Activated T-helper 17 cell treated with anti-CD3 and anti-CD28 coated beads, Interleukin-2, amount 50 U/mL, for 72 hours (primary cell): ENCODE measurements at regions not wholly inside any gene's neighbourhood (a gene's known extent, or its start where the extent isn't known, plus 50 kb on each side); places are given as distances from the start of the nearest gene placed in this dataset.
"Not testable (repeated sequence)": the region's sequence is repeated elsewhere in the genome, so short reads cannot be mapped to it uniquely, and the experiment has no call there.

Source experiments
- ATAC-seq: fragments of 150-1000 bp; cut with Tn5 transposase; replicated peaks from 2 replicates; pipeline ENCODE4 v1.10.0; 2021; ENCODE audit warnings: mild to moderate bottlenecking, moderate library complexity
- H3K27ac Mint-ChIP-seq: one replicate; pipeline ENCODE4 v1.8.0; 2022; ENCODE audit warnings: mixed read lengths
- H3K27me3 Mint-ChIP-seq: one replicate; pipeline ENCODE4 v1.8.0; 2022; ENCODE audit warnings: mixed read lengths
- H3K36me3 Mint-ChIP-seq: one replicate; pipeline ENCODE4 v1.8.0; 2022; ENCODE audit warnings: low read depth, mild to moderate bottlenecking, mixed read lengths
- H3K4me1 Mint-ChIP-seq: one replicate; pipeline ENCODE4 v1.8.0; 2022; ENCODE audit warnings: mixed read lengths
- H3K4me3 Mint-ChIP-seq: one replicate; pipeline ENCODE4 v1.8.0; 2022; ENCODE audit warnings: mild to moderate bottlenecking, mixed read lengths
- H3K9me3 Mint-ChIP-seq: one replicate; pipeline ENCODE4 v1.8.0; 2022; ENCODE audit warnings: mixed read lengths

DNA sequence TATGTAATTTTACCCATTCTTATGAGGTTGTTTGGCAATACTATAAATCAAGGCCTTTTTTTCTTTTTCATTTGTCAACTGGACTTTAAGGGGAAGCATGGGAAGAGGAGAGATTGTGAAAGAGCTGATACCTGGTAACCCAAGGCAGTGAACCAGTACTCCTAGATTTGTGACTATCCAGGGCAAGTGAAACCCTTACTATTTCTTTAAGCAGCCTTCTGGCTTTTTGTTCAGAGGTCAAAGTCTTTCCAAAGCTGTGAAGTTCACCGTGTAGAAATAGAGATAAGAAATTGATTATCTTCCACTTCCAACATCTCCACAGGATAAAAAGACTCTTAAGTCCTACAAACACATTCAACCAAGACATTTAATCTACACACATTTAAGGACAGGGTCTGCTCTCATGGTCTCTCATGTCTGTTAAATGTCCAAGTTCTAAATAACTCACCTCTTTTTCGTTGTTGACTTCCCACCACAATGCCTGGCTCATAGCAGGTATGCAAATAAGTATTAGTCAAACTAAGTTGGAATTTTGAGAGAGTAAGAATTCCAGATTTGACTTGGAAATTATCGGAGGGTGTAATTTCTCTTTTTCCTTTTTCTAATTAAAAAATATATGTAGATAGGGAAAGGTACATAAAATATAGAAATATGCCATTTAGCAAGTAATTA lies 485.8 kb downstream of the STK39 start:
- no peak for ATAC-seq
- H3K9me3 Mint-ChIP-seq, result no peaks in the 10 kb centered on the region
- H3K4me1 Mint-ChIP-seq, result no peaks in the 10 kb centered on the region
- no peaks in the 10 kb centered on the region for H3K36me3 Mint-ChIP-seq
- H3K27me3 Mint-ChIP-seq, result peaks cover 3% of the 10 kb centered on the region
- no peak overlapping the region for H3K27ac Mint-ChIP-seq
- H3K4me3 Mint-ChIP-seq, result no peak overlapping the region

DNA sequence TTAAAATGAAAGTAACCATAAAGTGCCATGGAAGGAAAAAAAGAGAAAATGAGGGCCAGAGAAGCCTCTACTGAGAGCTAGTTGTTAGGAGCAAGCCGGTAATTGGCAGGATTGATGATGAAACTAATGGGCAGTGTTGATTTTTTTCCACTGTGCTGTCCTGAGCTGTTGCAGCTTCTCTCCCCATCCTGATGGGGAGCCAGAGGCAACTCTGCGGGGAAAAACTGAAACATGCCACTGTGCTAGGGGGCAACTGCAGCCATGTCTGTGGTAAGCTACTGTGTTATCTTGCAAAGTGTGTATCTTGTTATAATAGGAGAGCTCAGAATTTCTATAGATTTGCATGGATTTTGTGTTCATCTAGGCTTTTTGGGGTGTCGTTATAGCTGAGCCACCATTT lies 487.9 kb downstream of the STK39 start:
- no peak overlapping the region for H3K27ac Mint-ChIP-seq
- no peaks in the 10 kb centered on the region for H3K9me3 Mint-ChIP-seq
- ATAC-seq, result no peak
- H3K4me1 Mint-ChIP-seq, result no peaks in the 10 kb centered on the region
- no peaks in the 10 kb centered on the region for H3K36me3 Mint-ChIP-seq
- H3K27me3 Mint-ChIP-seq, result peaks cover 3% of the 10 kb centered on the region
- no peak overlapping the region for H3K4me3 Mint-ChIP-seq

DNA sequence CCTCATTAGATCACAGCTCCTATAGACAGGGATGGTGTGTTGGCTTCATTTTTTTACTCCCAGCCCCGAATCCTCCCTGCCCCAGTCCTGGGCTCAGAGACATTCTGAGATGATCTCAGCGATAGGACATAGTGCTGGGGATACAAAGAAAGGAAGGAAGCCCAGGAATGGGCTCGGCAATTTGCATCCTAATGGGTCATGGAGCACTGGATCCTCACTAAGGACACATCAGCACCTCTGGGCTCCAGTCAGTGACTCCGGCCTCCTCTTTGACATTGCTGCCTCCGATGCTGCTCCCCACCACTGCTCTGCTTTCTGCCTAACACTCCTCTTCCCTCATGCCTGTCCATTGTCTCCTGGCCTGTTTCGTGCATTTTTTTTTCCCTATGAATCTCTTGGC lies 489.1 kb downstream of the STK39 start:
- Mint-ChIP-seq H3K27ac (no peak overlapping the region), H3K9me3 (no peaks in the 10 kb centered on the region), H3K4me1 (no peaks in the 10 kb centered on the region), H3K4me3 (no peak overlapping the region), H3K36me3 (no peaks in the 10 kb centered on the region), H3K27me3 (peaks cover 3% of the 10 kb centered on the region)
- no peak for ATAC-seq

- no peak for ATAC-seq
- H3K27ac Mint-ChIP-seq, result no peak overlapping the region
- no peaks in the 10 kb centered on the region for H3K9me3 Mint-ChIP-seq
- no peak overlapping the region for H3K4me3 Mint-ChIP-seq
- no peaks in the 10 kb centered on the region for H3K4me1 Mint-ChIP-seq
- H3K36me3 Mint-ChIP-seq, result no peaks in the 10 kb centered on the region
- peaks cover 3% of the 10 kb centered on the region for H3K27me3 Mint-ChIP-seq
These were observed 490.9 kb downstream of the STK39 start for GRCh38 chr2:167756446-167756845.

GRCh38 chr2:167753142-167753541 lies 494.3 kb downstream of the STK39 start:
- no peaks in the 10 kb centered on the region for H3K4me1 Mint-ChIP-seq
- ATAC-seq, result no peak
- no peaks in the 10 kb centered on the region for H3K9me3 Mint-ChIP-seq

DNA sequence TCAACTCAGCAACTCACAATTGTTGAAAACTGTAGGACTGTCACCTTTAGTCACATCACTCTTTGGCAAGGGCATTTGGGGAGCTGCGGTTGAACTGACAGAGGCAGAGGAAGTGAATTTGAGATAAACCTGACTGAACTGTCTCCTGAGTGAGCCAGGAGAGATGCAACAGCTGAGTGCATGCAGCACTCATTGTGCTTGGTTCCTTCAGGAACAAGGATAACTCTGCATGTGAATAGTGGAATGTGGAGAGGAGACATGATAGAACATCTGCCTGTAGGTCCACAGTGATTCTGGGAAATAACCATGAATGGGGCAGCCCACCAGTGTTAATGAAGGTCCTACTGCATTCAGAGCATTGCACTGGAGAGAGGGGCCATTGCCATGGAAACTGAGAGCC lies 494.7 kb downstream of the STK39 start:
- no peak overlapping the region for H3K4me3 Mint-ChIP-seq
- H3K27me3 Mint-ChIP-seq, result peaks cover 2% of the 10 kb centered on the region
- ATAC-seq, result no peak
- H3K36me3 Mint-ChIP-seq, result no peaks in the 10 kb centered on the region
- H3K27ac Mint-ChIP-seq, result no peak overlapping the region
- H3K4me1 Mint-ChIP-seq, result no peaks in the 10 kb centered on the region
- no peaks in the 10 kb centered on the region for H3K9me3 Mint-ChIP-seq

More at GRCh38 chr2:167753142-167753541, 494.3 kb downstream of the STK39 start:
- Mint-ChIP-seq H3K36me3 (no peaks in the 10 kb centered on the region), H3K4me3 (no peak overlapping the region), H3K27ac (no peak overlapping the region), H3K27me3 (peaks cover 6% of the 10 kb centered on the region)

DNA sequence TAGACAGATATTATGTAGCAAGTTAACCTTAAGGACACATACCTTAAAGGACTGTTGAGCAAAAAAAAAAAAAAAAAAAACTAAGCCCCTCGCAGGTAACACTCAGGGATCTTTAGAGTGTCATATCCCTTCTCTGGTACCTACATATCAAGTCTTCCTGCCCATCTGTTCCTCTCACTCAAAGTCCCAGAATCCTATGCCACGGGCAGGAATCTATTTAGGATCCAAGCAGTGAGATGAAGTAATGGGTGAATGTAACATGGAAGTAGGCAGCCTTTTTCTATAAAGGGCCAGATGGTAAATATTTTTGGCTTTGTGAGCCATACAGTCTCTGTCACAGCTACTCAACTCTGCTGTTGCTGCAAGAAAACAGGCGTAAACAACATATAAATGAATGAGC lies 496.7 kb downstream of the STK39 start:
- H3K4me1 Mint-ChIP-seq, result no peaks in the 10 kb centered on the region
- no peaks in the 10 kb centered on the region for H3K36me3 Mint-ChIP-seq
- no peak overlapping the region for H3K4me3 Mint-ChIP-seq
- no peak overlapping the region for H3K27ac Mint-ChIP-seq
- no peak for ATAC-seq
- no peaks in the 10 kb centered on the region for H3K9me3 Mint-ChIP-seq
- peaks cover 11% of the 10 kb centered on the region for H3K27me3 Mint-ChIP-seq

GRCh38 chr2:167749660-167750059 lies 497.7 kb downstream of the STK39 start:
- no peaks in the 10 kb centered on the region for H3K36me3 Mint-ChIP-seq
- H3K9me3 Mint-ChIP-seq, result no peaks in the 10 kb centered on the region
- no peak overlapping the region for H3K27ac Mint-ChIP-seq
- no peak overlapping the region for H3K4me3 Mint-ChIP-seq
- H3K4me1 Mint-ChIP-seq, result no peaks in the 10 kb centered on the region
- H3K27me3 Mint-ChIP-seq, result peaks cover 16% of the 10 kb centered on the region
- no peak for ATAC-seq

GRCh38 chr2:167749016-167749415 lies 498.4 kb downstream of the STK39 start:
- Mint-ChIP-seq H3K27me3 (peaks cover 16% of the 10 kb centered on the region), H3K4me1 (no peaks in the 10 kb centered on the region), H3K4me3 (no peak overlapping the region), H3K36me3 (no peaks in the 10 kb centered on the region), H3K9me3 (no peaks in the 10 kb centered on the region), H3K27ac (no peak overlapping the region)
- no peak for ATAC-seq

DNA sequence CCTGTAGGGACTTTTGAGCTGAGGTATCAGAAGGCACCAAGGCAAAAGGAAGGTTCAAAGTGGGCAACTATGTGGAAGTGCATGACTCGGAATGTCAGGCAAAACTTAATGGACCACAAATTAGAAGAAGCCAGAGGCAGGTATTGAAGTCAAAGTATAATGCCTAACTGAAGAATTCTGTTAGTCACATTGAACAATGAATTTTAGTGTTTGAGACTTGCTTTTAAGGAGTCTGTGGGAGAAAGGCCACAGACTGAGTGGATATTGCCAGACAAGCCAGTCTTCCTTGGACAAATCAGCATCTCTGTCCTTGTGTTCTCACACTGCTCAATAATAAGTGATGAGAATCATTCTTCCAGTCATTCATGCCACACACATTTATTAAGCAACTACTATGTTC lies 498.9 kb downstream of the STK39 start:
- H3K27ac Mint-ChIP-seq, result no peak overlapping the region
- no peaks in the 10 kb centered on the region for H3K36me3 Mint-ChIP-seq
- no peaks in the 10 kb centered on the region for H3K4me1 Mint-ChIP-seq
- H3K27me3 Mint-ChIP-seq, result peaks cover 16% of the 10 kb centered on the region
- ATAC-seq, result no peak
- H3K9me3 Mint-ChIP-seq, result no peaks in the 10 kb centered on the region
- no peak overlapping the region for H3K4me3 Mint-ChIP-seq

DNA sequence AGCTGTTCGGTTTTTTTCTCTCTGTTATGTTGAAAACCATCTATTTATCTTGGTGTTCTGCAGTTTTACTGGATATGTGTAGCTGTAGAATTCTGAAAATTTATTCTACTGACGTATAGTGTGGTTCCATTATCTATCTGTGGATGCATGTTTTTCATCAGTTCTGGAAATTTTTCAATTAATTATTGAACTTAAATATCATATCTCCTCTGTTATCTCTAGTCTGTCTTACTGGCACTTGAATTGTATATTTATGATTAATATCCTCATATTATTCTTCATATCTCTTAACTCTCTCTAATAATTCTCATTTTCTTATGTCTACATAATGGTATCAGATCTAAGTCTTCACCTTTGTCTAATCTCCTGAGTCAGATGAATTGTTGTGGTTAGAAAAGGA lies 501.7 kb downstream of the STK39 start:
- H3K9me3 Mint-ChIP-seq, result no peaks in the 10 kb centered on the region
- no peak for ATAC-seq
- no peaks in the 10 kb centered on the region for H3K36me3 Mint-ChIP-seq

DNA sequence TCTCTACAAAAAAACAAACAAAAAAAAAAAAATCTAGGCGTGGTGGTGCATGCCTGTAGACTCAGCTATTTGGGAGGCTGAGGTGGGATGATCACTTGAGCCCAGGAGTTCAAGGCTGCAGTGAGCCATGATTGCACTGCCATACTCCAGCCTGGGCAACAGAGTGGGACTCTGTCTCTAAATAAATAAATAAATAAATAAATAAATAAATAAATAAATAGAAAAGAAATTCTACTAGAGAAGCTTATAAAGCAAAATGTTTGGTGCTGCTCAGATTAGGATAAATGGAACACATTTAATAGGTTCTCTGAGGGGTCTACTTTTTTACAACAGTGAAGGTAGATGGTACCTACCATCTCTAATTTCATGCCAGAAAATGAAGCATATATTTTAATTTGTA lies 507.5 kb downstream of the STK39 start:
- not testable (repeated sequence) for H3K27ac Mint-ChIP-seq, H3K36me3 Mint-ChIP-seq, H3K27me3 Mint-ChIP-seq, H3K9me3 Mint-ChIP-seq, H3K4me3 Mint-ChIP-seq, H3K4me1 Mint-ChIP-seq, ATAC-seq

More for the DNA sequence above, 501.7 kb downstream of the STK39 start:
- Mint-ChIP-seq H3K27ac (no peak overlapping the region), H3K4me1 (no peaks in the 10 kb centered on the region), H3K4me3 (no peak overlapping the region), H3K27me3 (peaks cover 16% of the 10 kb centered on the region)

DNA sequence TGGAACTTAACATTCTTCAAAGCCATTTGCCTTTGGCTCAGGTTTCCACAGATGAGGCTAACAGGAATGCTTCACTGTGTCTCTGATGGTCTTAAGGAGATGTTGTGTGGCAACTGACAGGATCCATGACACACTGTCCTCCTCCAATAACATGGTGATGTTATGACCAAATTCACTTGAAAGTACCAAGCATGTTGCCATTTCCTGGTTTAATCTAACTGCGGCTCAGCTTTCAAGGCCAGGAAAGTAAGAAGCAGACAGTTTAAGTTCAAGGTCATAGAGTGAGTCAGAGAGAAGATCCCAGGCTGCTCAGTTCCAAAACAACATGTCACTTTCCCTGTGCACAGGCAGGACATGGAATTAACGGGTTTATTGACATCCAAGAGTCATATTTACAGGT lies 513.6 kb downstream of the STK39 start:
- ATAC-seq, result no peak
- H3K4me1 Mint-ChIP-seq, result no peaks in the 10 kb centered on the region
- H3K9me3 Mint-ChIP-seq, result no peaks in the 10 kb centered on the region
- no peak overlapping the region for H3K4me3 Mint-ChIP-seq
- no peaks in the 10 kb centered on the region for H3K36me3 Mint-ChIP-seq
- H3K27ac Mint-ChIP-seq, result no peak overlapping the region
- peaks cover 5% of the 10 kb centered on the region for H3K27me3 Mint-ChIP-seq

DNA sequence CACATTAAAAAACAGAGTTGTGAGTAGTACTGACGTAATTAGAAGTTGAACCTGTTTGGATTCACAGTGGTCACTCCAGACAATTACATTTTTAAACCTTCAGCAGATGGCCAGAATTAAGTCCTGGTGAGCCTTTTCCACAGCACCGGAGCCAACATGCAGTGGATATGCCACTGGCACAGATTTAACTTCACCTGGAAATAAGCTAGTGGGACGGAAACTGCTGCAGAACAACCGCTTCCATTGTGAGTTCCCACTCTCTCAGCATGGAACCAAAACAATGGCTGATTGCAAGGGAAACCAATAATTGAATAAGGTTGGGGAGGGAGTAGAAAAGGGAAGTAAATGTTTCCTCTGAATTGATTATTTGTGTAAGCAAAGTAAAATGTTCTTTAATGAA lies 515.1 kb downstream of the STK39 start:
- Mint-ChIP-seq H3K27me3 (peaks cover 5% of the 10 kb centered on the region), H3K4me1 (no peaks in the 10 kb centered on the region)

GRCh38 chr2:167729911-167730310 lies 517.5 kb downstream of the STK39 start:
- ATAC-seq, result no peak
- Mint-ChIP-seq H3K4me3 (no peak overlapping the region), H3K9me3 (no peaks in the 10 kb centered on the region), H3K4me1 (no peaks in the 10 kb centered on the region), H3K27me3 (peaks cover 11% of the 10 kb centered on the region), H3K27ac (no peak overlapping the region), H3K36me3 (no peaks in the 10 kb centered on the region)

More for the DNA sequence above, 515.1 kb downstream of the STK39 start:
- H3K9me3 Mint-ChIP-seq, result no peaks in the 10 kb centered on the region
- H3K27ac Mint-ChIP-seq, result no peak overlapping the region
- H3K36me3 Mint-ChIP-seq, result no peaks in the 10 kb centered on the region
- ATAC-seq, result no peak
- no peak overlapping the region for H3K4me3 Mint-ChIP-seq

- no peak overlapping the region for H3K27ac Mint-ChIP-seq
- H3K36me3 Mint-ChIP-seq, result no peaks in the 10 kb centered on the region
- H3K4me1 Mint-ChIP-seq, result no peaks in the 10 kb centered on the region
- peaks cover 6% of the 10 kb centered on the region for H3K27me3 Mint-ChIP-seq
- H3K4me3 Mint-ChIP-seq, result no peak overlapping the region
- no peaks in the 10 kb centered on the region for H3K9me3 Mint-ChIP-seq
- ATAC-seq, result no peak
These were observed 520.6 kb downstream of the STK39 start for GRCh38 chr2:167726788-167727187.
